ENCODE measurements at regions not wholly inside any gene's neighbourhood (a gene's known extent, or its start where the extent isn't known, plus 50 kb on each side); places are given as distances from the start of the nearest gene placed in this dataset.
"Not testable (repeated sequence)": the region's sequence is repeated elsewhere in the genome, so short reads cannot be mapped to it uniquely, and the experiment has no call there.

DNA sequence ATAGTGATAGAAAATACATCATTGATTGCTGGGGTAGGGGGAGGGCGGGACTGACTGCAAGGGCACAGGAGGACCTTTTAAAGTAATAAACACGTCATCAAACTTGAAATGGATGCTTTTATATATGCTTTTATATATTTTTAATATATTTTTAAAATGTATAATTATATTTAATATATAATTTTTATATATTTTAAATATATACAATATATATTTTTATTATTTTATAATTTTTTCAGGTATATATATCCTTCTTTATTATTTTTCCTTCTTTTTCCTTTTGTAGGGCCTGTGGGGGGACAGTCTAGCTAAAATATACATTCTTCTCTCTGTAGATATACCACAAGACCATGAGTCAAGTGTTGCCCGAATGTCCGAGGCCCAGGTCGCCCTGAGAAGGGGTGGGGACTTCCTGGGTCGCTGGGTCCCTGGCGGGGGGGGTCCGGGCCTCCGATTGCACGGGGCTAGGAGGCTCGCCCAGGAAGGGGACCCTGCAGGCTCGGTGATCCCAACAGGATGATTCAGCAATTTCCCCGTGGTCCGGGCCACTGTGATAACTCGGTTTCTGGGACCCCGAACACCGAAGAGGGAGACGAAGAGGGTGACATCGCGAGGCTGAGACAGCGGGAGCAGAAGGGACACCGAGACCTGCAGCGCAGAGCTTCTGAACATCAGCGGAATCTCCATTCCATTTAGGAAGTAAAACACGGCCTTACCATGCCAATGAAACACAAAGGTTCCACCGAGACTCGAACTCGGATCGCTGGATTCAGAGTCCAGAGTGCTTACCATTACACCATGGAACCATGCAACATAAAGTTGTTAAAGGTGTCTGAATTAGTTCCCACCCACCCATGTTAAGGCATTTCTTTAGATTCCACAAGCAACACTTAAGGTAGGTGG lies 112.5 kb upstream of the NBPF11 start:
- no peak for DNase-seq (ENCODE audit: low spot score)

DNA sequence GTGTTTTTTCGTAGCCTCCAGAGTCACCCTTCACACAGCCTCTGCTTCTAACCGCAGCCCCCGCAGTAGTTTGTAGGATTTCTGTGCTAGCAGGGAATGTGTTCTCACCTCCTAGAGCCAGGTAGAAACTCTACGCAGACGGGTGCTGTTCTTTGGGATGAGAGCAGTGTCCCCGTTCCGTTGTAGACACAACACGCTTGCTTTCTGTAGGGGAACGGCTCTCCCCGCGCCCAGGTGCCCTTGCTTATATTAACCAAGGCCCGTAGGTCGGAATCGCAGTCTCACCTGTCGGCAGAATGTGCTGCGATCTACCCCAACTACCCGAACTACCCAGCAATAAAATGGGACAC lies 111.8 kb upstream of the NBPF11 start:
- peak; percentile 1 for DNase-seq (ENCODE audit: low spot score)

DNA sequence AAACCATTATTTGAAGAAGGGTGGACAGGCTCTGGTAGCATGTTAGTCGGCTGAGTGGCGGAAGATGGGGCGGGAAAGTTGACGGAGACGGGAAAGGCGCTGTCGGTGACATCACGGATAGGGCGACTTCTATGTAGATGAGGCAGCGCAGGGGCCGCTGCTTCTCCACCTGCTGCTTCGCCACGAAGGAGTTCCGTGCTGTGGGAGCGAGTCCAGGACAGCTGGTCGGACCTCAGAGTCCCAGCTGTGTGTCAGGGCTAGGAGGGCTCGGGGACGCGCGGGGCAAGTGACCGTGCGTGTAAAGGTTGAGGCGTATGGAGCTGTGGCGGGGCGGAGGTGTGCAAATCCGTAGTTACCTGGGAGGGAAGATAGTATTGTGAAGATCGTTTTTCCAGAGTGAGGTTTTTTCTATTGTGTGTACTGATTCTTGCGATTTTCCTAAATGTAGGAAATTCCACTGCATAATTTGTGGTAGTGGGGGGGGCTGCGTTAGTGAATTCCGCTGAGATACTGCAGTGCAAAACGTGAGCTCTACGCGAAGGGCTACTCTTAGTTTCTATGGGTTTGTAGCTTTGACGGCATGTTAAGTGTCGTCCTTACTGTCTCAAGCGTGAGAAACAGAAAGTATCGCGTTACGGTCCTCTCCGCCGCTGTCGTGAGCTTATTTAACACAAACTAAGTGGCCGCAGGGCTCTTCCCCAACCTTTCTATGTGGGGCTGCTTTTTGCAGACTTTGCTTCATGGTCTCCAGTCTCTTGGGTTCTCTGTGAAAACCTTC lies 111.2 kb upstream of the NBPF11 start:
- peak; percentile 46 for DNase-seq (ENCODE audit: low spot score)

DNA sequence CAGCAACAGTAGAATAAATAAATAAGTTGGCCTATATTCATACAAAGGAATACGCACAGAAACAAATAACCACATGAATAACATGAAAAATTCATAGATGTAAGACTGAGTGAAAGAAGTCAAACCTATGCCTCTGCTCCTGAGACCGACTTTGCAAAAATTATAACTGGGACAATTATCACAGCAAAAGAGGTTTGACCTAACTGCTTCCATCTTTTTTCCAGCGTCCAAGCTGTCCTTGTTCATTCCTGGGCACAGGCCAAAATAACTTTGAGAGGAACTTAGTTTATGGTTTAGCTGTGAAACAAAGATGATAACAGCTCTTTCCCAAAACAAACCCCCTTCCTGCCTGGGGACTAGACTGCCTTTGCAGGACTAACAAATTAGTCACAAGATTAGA lies 109.6 kb upstream of the NBPF11 start:
- DNase-seq (ENCODE audit: low spot score) = not testable (repeated sequence)

DNA sequence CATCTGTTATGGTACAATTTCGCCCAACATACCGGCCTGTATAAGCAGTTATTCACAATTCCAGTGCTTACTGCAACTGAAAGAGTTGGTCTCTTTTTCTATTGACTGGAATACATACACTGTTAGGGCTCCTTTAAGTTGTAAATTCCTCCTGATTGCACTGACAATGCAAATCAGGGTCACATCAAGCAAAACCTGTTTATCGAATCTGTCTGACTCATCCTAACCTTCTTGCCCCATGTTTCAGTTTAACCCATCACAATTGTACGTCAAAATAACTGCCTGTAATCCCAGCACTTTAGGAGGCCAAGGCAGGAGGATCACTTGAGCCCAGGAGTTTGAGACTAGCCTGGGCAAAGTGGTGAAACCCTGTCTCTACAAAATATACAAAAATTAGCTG lies 105.8 kb upstream of the NBPF11 start:
- not testable (repeated sequence) for DNase-seq (ENCODE audit: low spot score)

DNA sequence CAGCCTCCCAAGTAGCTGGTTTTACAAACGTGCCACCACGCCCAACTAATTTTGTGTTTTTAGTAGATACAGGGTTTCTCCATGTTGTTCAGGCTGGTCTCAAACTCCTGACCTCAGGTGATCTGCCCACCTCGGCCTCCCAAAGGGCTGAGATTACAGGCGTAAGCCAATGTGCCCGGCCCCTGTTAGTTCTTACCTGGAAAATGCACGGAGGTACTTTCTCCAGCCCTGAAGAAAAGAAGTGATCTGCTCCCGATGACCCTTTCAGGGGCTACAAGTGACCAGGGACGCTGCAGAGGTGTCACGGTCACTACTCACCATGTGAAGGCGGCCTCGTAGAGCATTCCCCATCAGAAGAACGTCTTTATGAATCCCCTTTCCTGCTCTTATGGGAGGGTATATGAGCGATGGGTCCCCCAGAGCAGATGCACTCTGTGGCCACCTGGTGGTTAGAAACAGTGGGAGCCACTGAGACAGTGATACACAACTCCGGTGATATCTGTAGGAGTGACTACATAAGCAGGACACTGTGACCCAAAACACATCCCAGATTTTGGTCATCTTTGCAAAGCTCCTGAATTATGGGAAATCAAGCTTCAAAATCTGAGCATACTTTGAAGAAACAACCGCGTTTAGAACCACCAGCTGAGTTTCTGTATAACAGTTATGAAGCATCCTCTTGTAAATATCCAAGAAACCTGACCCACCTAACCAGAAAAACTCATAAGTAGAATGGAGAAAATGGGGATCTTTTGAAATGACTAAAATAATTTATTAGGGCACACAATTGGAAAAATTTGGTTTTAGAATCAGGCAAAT lies 102.7 kb upstream of the NBPF11 start:
- peak; percentile 21 for DNase-seq (ENCODE audit: low spot score)

DNA sequence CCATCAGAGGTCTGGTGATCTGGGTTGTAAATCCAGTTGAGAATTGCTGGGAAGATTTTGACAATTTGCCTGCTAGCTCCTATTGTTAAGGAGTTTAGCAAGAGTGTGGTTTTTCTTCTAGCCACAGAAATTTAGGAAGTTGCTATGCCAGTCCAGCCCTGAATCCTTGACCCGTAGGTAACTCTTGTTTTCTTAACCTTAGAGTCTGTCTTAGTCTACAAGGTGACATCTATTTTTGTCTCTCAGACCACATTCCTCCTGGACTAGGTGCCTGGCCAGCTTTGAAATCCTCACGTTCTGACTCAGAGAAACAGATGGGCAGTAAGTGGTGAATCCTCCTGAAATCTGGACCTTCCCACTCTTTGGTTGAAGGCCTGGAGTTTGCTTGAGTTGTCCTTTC lies 101.7 kb upstream of the NBPF11 start:
- not testable (repeated sequence) for DNase-seq (ENCODE audit: low spot score)

DNA sequence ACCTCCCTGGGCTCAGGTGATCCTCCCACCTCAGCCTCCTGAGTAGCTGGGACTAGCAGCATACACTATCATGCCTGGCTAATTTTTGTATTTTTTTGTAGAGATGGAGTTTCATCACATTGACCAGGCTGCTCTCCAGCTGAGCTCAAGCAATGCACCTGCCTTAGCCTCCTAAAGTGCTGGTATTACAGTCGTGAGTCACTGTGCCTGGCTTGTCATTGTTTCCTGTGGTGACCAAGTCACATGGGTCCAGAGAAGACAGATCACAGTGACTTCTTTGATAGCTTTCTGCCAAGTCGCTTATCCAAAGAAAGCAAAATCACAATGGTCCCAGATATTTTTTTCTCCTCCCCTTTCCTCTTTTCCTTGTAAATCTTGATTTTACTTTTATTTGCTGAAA lies 96.7 kb upstream of the NBPF11 start:
- DNase-seq (ENCODE audit: low spot score) = not testable (repeated sequence)

DNA sequence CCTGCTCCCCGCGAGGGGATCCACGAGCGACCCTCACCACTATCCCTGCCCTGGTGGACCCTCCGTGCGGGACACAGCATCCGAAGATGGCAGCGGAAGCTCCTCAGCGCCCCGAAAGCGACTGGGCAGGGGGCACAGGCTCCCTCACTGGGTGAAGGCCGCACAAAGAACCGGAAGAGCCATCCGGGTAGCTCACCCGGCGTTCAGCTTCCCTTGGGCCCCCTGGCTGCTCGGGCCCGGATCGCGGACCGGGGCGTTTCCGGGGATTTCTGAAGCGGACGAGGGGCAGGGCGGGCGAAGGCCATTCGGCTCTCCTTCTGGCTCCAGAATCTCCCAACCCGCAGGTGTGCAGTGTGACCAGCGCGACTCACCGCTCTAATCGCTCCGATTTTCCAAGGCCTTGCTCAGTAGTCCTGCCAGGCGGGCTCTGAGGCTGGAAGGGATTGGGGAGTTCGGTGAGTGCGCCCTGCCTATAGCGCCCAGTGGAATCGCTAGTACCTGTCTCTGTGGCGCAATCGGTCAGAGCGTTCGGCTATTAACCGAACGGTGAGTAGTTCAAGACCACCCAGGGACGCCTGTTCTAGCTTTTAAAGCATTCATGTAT lies 94.3 kb upstream of the NBPF11 start:
- DNase-seq (ENCODE audit: low spot score) = not testable (repeated sequence)

DNA sequence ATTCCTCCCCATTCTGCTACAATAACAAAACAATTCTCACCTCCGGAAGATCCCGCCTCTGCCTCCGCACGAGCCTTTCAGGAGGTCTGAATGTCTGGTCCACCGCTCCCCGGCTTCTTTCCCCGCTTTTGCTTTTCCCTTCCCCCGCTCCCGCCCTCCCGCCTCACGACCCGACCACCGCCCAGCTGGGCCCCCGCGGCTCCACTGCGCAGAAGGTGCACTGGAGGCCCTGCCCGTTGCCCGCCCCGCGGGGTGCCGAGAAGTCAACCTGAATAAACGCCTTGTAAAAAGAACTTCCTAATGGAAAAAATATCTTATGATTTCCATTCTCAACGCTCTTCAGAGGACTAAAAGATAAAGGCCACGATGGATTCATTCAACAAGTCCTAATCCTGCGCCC lies 93.8 kb upstream of the NBPF11 start:
- DNase-seq (ENCODE audit: low spot score) = not testable (repeated sequence)

DNA sequence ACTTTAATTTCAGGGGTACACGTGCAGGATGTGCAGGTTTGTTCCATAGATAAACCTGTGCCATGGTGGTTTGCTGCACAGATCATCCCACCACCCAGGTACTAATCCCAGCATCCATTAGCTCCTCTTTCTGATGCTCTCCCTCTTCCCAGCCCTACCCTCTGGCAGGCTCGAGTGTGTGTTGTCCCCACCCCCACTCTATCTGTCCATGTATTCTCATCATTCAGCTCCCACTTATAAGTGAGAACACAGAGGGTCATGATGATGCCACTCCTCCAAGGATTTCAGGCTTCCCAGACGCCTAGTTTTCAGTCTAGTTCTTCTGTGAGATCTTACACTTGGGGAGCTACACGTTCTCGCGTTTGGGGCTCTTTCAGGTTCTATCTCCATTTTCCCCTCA lies 93.4 kb upstream of the NBPF11 start:
- not testable (repeated sequence) for DNase-seq (ENCODE audit: low spot score)

DNA sequence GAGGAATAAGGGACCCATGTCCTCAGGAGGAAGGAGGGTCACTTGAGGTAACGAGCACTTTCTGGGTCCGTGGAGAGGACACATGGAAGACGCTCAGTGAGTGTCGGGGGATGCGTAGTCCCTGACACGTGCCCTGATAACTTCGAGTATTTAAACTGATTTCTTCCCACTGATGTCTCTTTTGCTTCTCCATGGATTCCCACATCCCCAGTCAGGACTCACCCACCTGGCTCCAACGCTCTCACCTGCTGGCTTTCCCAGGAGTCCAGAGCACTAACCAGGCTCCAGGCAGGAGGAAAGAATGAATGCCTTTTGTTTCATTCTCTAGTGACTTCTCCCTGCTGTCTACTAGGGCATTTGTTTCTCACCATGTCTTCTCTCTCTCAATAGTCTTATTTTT lies 81.2 kb upstream of the NBPF11 start:
- not testable (repeated sequence) for DNase-seq (ENCODE audit: low spot score)

DNA sequence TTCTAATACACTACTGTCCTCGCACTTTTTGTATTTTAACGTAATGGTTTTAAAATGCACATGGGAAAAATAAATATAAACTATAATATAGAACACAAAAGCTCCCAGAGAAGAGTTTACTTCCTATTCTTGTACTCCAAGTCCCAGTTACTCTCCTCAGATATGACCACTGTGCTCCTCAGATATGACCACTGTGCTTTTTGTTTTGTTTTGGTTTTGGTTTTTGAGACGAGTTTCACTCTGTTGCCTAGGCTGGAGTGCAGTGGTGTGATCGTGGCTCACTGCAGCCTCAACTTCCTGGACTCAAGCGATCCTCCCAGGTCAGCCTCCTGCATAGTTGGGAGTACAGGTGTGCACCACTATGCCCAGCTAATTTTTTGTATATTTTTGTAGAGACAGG lies 76.8 kb upstream of the NBPF11 start:
- DNase-seq (ENCODE audit: low spot score) = not testable (repeated sequence)

DNA sequence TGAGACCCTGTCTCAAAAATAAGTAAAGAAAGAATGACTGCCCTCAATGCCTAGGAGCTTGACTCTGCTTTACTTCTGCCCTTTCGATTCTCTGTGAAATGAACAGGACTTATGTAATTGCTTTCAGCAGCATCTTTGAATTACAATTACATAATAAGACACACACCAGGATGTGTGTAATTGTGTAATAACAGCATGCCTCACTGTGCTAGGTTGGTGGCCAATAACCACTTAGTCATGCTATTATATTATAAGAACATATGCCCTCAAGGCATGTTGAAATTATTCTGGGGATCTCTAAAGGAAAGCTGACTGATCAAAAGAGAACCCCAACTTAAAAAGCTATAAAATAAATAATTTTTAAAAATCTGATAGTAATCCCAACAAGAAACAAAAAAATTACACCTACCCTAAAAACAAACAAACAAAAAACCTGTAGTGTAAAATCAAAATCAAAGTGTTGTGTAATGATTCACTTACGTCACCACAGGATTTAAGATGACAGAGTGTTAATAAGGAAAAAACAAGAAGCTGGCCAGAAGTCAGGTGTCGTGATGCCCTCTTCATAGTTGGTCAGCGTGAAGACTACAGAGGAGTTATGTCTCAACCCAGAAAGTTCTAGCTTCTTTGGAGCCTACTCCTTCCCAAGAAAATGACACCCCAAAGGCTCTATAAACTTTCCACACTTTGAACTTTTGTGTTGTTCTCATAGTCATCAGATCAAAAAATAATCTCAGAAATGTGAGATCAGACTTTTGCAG lies 70.5 kb upstream of the NBPF11 start:
- not testable (repeated sequence) for DNase-seq (ENCODE audit: low spot score)

DNA sequence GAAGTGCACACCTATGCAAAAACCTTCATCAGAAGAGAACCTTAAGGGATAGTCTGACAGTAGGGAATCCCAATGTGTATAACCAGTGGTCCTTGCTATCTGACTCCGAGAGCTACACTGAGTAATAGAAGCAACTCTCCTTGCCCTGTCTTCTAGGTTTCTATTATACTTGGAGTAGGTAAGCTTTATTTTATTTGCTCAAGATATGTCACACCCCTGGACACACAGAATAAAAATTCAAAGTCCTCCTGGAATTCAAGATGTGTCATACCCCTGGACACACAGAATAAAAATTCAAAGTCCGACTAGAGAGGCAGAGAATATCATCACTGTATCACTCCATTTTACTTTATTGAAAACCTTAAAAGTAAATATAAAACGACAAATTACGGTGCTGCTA lies 69.5 kb upstream of the NBPF11 start:
- DNase-seq (ENCODE audit: low spot score) = not testable (repeated sequence)

DNA sequence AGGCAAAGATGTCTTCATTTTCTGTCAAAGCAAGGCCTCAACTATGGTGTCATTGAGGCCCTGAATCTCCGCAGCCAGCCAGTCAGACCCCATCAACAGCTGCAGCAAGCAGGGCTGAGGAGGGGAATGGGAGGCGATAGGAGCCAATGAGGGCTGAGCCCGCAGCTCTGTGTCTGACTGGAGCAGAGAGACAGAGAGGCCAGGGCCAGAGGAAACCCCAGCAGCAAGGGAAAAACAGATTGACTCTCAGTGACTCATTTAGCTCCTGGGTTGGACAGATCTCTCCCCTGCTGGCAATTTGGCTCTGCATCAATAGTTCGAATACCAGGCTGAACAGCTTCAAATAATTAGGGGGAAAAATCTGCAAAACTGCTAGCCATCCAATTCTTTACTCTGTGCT lies 67.1 kb upstream of the NBPF11 start:
- not testable (repeated sequence) for DNase-seq (ENCODE audit: low spot score)

DNA sequence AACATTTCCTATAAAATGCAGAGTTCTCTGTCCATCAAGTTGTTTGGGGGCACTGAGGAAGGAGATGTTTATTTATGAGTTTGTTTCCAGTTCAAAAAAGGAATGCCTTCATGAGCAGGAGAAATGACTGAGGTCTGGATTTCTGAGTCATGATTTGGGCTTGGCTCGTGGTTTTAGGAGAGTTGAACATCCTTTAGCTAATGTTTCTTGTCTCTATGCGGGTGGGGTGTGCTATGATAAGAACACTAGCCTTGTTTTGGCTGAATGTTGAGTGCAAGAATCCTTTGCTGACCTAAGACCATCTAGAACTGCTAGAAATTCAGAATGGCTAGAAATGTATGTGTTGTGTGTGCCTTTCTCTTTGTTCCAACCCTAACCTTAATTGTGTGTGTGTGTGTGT lies 59.1 kb upstream of the NBPF11 start:
- DNase-seq (ENCODE audit: low spot score) = not testable (repeated sequence)

DNA sequence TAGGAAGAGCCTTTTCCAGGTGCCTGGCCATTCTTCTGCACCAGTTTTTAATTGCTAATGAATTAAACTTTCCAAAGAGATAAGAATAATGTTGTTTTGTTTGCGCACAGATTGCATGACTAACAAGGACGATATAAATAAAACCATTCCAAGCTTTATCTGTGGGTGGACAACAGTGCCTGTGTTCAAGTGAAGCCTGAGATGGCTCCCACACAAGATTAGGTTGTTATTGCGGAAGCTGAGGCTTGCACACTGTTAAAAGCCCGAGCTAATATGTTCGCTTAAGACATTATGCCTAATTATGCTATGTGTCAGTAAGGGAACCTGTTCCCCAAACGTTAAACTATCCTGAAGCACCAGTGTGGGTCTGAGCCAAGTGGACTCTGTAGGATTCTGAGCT lies 58.5 kb upstream of the NBPF11 start:
- DNase-seq (ENCODE audit: low spot score) = not testable (repeated sequence)

DNA sequence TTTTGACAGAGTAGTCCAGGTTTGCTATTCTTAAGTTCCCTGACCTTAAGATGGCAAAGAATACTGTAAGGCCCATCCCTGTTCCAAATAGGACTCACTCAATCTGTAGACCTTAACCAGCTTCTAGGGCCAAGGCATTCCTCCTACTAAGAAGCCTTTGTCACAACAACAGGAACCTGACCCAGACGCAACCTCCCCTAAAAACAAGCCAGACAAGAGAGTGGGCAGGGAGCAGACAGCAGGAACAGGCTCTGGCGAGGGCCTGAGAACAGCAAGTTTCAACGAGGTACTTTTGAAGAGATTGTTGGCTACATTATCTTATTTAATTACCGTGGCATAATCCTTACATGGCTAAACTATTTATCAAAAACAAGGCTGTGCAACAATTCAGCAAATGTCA lies 58.1 kb upstream of the NBPF11 start:
- DNase-seq (ENCODE audit: low spot score) = not testable (repeated sequence)

DNA sequence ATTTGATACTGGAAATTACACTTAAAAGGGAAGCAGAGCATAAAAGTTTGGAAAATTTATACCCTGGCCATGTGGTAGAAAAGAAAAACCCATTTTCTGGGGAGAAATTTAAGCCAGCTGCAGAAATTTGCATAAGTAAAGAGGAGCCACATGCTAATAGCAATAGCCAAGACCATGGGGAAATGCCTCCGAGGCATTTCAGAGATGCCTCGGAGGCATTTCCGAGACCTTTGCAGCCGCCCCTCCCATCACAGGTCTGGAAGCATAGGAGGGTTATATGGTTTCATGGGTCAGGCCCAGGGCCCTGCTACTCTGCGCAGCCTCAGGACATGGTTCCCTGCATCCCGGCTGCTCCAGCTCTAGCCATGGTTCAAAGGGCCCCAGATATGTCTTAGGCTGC lies 49.9 kb upstream of the NBPF11 start:
- DNase-seq (ENCODE audit: low spot score) = not testable (repeated sequence)
